ENCODE measurements at regions not wholly inside any gene's neighbourhood (a gene's known extent, or its start where the extent isn't known, plus 50 kb on each side); places are given as distances from the start of the nearest gene placed in this dataset.

DNA sequence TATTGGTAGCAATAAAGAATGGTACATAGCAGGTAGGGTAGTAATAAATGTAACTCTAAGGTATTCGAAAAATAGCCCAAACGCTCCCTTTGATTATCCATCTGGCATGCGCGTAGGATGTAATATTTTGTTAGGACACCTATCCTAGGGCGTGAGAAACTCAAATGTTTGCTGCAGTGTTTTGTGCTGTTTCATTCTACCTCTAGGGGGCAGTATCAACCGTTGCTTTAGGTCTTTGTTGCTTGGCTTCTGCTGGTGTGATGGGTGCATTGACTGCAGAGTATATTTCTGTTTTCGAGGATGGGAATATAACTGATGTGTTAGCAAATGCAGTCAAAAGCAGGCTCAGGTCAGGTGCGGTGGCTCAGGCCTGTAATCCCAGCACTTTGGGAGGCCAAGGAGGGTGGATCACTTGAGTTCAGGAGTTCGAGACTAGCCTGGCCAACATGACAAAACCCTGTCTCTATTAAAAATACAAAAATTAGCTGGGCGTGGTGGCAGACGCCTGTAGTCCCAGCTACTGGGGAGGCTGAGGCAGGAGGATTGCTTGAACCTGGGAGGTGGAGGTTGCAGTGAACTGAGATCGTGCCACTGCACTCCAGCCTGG lies 55.7 kb downstream of the KATNIP start (continued):
- TF ChIP-seq ZBTB33 (CRISPR knock-in tag; IDR thresholded peaks at IDR 0.05) (peak; percentile 81), SMC3 (IDR thresholded peaks at IDR 0.05; ENCODE audit: low read length) (peak; percentile 67), RAD21 (CRISPR knock-in tag; IDR thresholded peaks at IDR 0.05) (peak; percentile 79)

- Histone ChIP-seq H4K20me1 (ENCODE audit: insufficient read depth, low read length) (no peaks in the 10 kb centered on the region; the same call in 1 of the 2 replicates), H3K36me3 (replicated peaks in 1 of 2; ENCODE audit: control insufficient read depth in 1 of 2, insufficient read depth in 2 of 2, low read length in 2 of 2) (peaks cover 0 to 2% of the 10 kb centered on the region in 2 experiments; a peak in 1 of 5 replicates), H3K4me2 (ENCODE audit: low read depth, low read length) (no peak overlapping the region), H3K9me3 (ENCODE audit: low read length) (no peaks in the 10 kb centered on the region), H3K4me1 (ENCODE audit: insufficient read depth, low read length) (0 out of 2 replicates have a peak, but pooled peaks cover 6% of the 10 kb centered on the region), H3K9ac (ENCODE audit: insufficient read depth, low read depth, low read length) (no peak overlapping the region), H3K27me3 (ENCODE audit: control insufficient read depth in 1 of 2, insufficient read depth in 2 of 2, low read length in 2 of 2) (no peaks in the 10 kb centered on the region), H2AFZ (ENCODE audit: low read length) (no peak overlapping the region), H3K4me3 (replicated peaks in 1 of 3; ENCODE audit: insufficient read depth in 1 of 3, low read depth in 2 of 3, low read length in 3 of 3) (no peak overlapping the region), H3K27ac (ENCODE audit: extremely low read length, insufficient read depth, low read length) (no peak overlapping the region), H3K79me2 (ENCODE audit: insufficient read depth, low read length) (no peaks in the 10 kb centered on the region)
- no peak for FAIRE-seq
- in situ Hi-C loops (cut with HindIII; ENCODE audit: extremely low pct_ligation_motif_present, low pct_unique_long_range_greater_than_20kb) (no loop called here), intact Hi-C loops (cut with micrococcal nuclease; ENCODE audit: unreplicated experiment) (no loop called here)
- 96% methylated on average over 5 of the region's 5 CpGs for WGBS (ENCODE audit: low lambda C conversion rate)
- DNase-seq (ENCODE audit: low spot score) = no peak
- no peak for ATAC-seq
- TF ChIP-seq ELF4 (CRISPR knock-in tag; IDR thresholded peaks at IDR 0.05; ENCODE audit: borderline replicate concordance) (no peak), NBN (conservative IDR thresholded peaks at IDR 0.05) (no peak), ZSCAN30 (CRISPR knock-in tag; IDR thresholded peaks at IDR 0.05) (no peak), TFAP4 (IDR thresholded peaks at IDR 0.05; ENCODE audit: borderline replicate concordance, low read depth) (no peak), PHF20 (CRISPR knock-in tag; IDR thresholded peaks at IDR 0.05) (no peak), FOXC1 (CRISPR knock-in tag; IDR thresholded peaks at IDR 0.05; ENCODE audit: borderline replicate concordance) (no peak), ATF2 (CRISPR knock-in tag; IDR thresholded peaks at IDR 0.05) (no peak), GPN1 (CRISPR knock-in tag; IDR thresholded peaks at IDR 0.05; ENCODE audit: borderline replicate concordance) (no peak)
- BruUV-seq (replicated peaks) = no TSS peak
- POLR2A ChIA-PET = no interaction called here
- CTCF ChIA-PET (ENCODE audit: low intra/inter-chr PET ratio, low total read pairs) = no interaction called here
Measured at GRCh38 chr16:27611340-27611739, 61.4 kb downstream of the KATNIP start.

Data from HepG2 (cell line).